Neural progenitor cell (in vitro differentiated cells): ENCODE measurements at regions not wholly inside any gene's neighbourhood (a gene's known extent, or its start where the extent isn't known, plus 50 kb on each side); places are given as distances from the start of the nearest gene placed in this dataset.
A peak's percentile ranks its signal among the peaks of the same experiment; 100 is the strongest.
"Not testable (repeated sequence)": the region's sequence is repeated elsewhere in the genome, so short reads cannot be mapped to it uniquely, and the experiment has no call there.

Experiments used
- DNase-seq: peaks from one replicate; pipeline ENCODE4 v3.0.0-alpha.2; 2016; ENCODE audit warnings: low spot score
- H2AFZ ChIP-seq: fragments of 200-600 bp; sonication (generic); replicated peaks from 2 replicates; pipeline ENCODE4 v1.6.1; 2016; ENCODE audit warnings: antibody characterized with exemption
- H3F3A ChIP-seq: fragments of 200-600 bp; sonication (generic); 2 replicates; pipeline ENCODE4 v1.6.1; 2016; ENCODE audit warnings: antibody characterized with exemption, low read depth
- H3K27ac ChIP-seq: fragments of 200-600 bp; sonication (generic); 2 replicates; pipeline ENCODE4 v1.5.1; 2016; ENCODE audit warnings: mild to moderate bottlenecking
- H3K27me3 ChIP-seq: fragments of 200-600 bp; sonication (generic); 2 replicates; pipeline ENCODE4 v1.6.1; 2016; ENCODE audit warnings: mild to moderate bottlenecking, moderate library complexity
- H3K36me3 ChIP-seq: fragments of 200-600 bp; sonication (generic); 2 replicates; pipeline ENCODE4 v1.5.1; 2016
- H3K4me1 ChIP-seq: fragments of 200-600 bp; sonication (generic); 2 replicates; pipeline ENCODE4 v1.6.1; 2016; ENCODE audit warnings: mixed run types
- H3K4me2 ChIP-seq: fragments of 200-600 bp; sonication (generic); 2 replicates; pipeline ENCODE4 v1.6.1; 2016
- H3K4me3 ChIP-seq: fragments of 200-600 bp; sonication (generic); 2 replicates; pipeline ENCODE4 v1.5.1; 2016
- H3K79me2 ChIP-seq: fragments of 200-600 bp; sonication (generic); 2 replicates; pipeline ENCODE4 v1.6.1; 2016; ENCODE audit warnings: low read depth
- H3K9ac ChIP-seq: fragments of 200-600 bp; sonication (generic); 2 replicates; pipeline ENCODE4 v1.6.1; 2016
- H3K9me3 ChIP-seq: fragments of 200-600 bp; sonication (generic); 2 replicates; pipeline ENCODE4 v1.5.1; 2016; ENCODE audit warnings: low read depth
- H4K20me1 ChIP-seq: fragments of 200-600 bp; sonication (generic); 2 replicates; pipeline ENCODE4 v1.6.1; 2016; ENCODE audit warnings: low read depth
- H3K27ac Mint-ChIP-seq: 3 replicates; pipeline ENCODE4 v1.8.0; 2021; ENCODE audit warnings: mixed read lengths
- H3K27me3 Mint-ChIP-seq: 2 replicates; pipeline ENCODE4 v1.8.0; 2022; ENCODE audit warnings: low read depth, mild to moderate bottlenecking, inconsistent platforms, moderate library complexity, mixed read lengths; ENCODE audit not compliant: insufficient read depth
- H3K36me3 Mint-ChIP-seq: 3 replicates; pipeline ENCODE4 v1.8.0; 2021; ENCODE audit warnings: mixed read lengths
- H3K4me1 Mint-ChIP-seq: 3 replicates; pipeline ENCODE4 v1.8.0; 2021; ENCODE audit warnings: mixed read lengths
- H3K4me3 Mint-ChIP-seq: 3 replicates; pipeline ENCODE4 v1.8.0; 2021; ENCODE audit warnings: mild to moderate bottlenecking, moderate library complexity, mixed read lengths
- H3K9me3 Mint-ChIP-seq: 3 replicates; pipeline ENCODE4 v1.8.0; 2020; ENCODE audit warnings: mixed read lengths
- EZH2 ChIP-seq: fragments of 200-600 bp; sonication (generic); IDR thresholded peaks from 2 replicates; pipeline ENCODE4 v1.6.1; 2017; ENCODE audit warnings: antibody characterized with exemption, mild to moderate bottlenecking, moderate library complexity
- EZH2phosphoT487 ChIP-seq: fragments of 200-600 bp; sonication (generic); IDR thresholded peaks from 2 replicates; pipeline ENCODE4 v1.6.1; 2017; ENCODE audit warnings: antibody characterized with exemption
- TF ChIP-seq, protein P1 (sequence below): fragments of 200-600 bp; sonication (generic); IDR thresholded peaks from 2 replicates; pipeline ENCODE4 v1.5.1; 2017; ENCODE audit warnings: antibody characterized with exemption, mild to moderate bottlenecking

DNA sequence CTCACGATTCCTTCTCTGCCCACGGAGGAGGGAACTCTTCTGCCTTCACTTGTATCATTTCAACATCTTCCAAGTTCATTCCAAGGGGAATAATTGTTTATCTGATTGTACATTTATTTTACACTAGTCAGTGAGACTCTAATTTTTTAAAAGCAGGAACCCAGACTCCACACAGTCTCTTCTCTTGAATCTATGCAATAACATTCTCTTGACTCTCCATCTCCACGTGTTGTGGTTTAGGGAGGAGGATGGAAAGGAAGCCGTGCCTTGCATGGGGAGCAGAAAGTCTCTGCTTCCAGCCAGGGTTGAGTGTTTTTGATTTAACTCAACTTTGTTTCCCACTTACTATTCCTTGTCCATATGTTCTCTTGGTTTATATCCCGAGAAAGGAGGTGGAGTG lies 131.1 kb upstream of the RIOK3 start:
- no peak overlapping the region for H3K4me3 ChIP-seq
- no peaks in the 10 kb centered on the region for H3F3A ChIP-seq
- Mint-ChIP-seq H3K36me3 (no peaks in the 10 kb centered on the region), H3K9me3 (peaks cover 9% of the 10 kb centered on the region), H3K4me3 (no peak overlapping the region), H3K27ac (no peak overlapping the region), H3K4me1 (peaks cover 8% of the 10 kb centered on the region), H3K27me3 (peaks cover 2% of the 10 kb centered on the region)
- H4K20me1 ChIP-seq: no peaks in the 10 kb centered on the region
- no peak overlapping the region for H3K4me2 ChIP-seq
- peaks cover 3% of the 10 kb centered on the region for H3K4me1 ChIP-seq
- DNase-seq: no peak
- no peaks in the 10 kb centered on the region for H3K79me2 ChIP-seq
- H3K27ac ChIP-seq: no peak overlapping the region
- H3K36me3 ChIP-seq: no peaks in the 10 kb centered on the region
- H3K27me3 ChIP-seq: no peaks in the 10 kb centered on the region
- no peak overlapping the region for H3K9ac ChIP-seq
- no peak overlapping the region for H2AFZ ChIP-seq
- H3K9me3 ChIP-seq: no peaks in the 10 kb centered on the region
- TF ChIP-seq EZH2phosphoT487: no peak
- TF ChIP-seq EZH2: no peak
- TF ChIP-seq, protein P1, sequence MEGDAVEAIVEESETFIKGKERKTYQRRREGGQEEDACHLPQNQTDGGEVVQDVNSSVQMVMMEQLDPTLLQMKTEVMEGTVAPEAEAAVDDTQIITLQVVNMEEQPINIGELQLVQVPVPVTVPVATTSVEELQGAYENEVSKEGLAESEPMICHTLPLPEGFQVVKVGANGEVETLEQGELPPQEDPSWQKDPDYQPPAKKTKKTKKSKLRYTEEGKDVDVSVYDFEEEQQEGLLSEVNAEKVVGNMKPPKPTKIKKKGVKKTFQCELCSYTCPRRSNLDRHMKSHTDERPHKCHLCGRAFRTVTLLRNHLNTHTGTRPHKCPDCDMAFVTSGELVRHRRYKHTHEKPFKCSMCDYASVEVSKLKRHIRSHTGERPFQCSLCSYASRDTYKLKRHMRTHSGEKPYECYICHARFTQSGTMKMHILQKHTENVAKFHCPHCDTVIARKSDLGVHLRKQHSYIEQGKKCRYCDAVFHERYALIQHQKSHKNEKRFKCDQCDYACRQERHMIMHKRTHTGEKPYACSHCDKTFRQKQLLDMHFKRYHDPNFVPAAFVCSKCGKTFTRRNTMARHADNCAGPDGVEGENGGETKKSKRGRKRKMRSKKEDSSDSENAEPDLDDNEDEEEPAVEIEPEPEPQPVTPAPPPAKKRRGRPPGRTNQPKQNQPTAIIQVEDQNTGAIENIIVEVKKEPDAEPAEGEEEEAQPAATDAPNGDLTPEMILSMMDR: no peak

DNA sequence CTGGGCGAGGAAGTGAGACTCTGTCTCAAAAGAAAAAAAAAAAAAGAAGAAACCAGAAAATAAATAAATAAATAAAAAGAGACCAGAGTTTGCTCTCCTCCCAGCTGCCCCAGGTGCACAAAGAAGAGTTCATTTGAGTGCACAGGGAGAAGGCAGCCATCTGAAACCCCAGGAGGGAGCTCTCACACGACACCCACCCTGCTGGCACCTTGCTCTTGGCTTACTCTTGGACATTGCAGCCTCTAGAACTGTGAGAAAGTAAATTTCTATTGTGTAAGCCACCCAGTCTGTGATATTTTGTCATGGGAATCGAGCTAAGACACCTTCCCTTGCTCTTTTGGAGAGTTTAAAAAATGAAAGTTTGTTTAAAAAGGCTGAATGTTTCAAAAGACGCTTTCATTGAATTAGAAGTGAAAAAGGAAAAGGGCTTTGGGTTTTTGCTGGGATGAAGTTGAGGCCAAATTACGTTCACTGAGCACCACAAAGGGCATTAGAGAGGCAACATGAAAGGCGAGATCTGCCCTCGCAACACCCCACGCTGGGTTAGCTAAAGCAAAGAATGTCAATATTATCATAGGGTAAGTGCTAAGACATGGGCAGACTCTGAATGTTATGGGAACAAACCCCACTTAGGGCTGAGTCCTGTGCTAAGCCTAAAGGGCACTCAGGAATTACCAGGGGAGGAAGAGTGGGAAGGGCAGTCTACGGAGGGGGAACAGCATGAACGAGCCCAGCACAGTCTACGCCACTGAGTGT lies 128.9 kb upstream of the RIOK3 start:
- H3K4me1 ChIP-seq: peaks cover 3% of the 10 kb centered on the region
- H2AFZ ChIP-seq: no peak overlapping the region
- Mint-ChIP-seq H3K27ac (peak overlapping the region; percentile 6), H3K36me3 (peaks cover 3% of the 10 kb centered on the region), H3K4me1 (peaks cover 8% of the 10 kb centered on the region), H3K9me3 (peaks cover 18% of the 10 kb centered on the region), H3K27me3 (peaks cover 2% of the 10 kb centered on the region), H3K4me3 (no peak overlapping the region)
- H3K79me2 ChIP-seq: no peaks in the 10 kb centered on the region
- TF ChIP-seq EZH2 (no peak), EZH2phosphoT487 (no peak)
- TF ChIP-seq, protein P1: no peak
- H3K9me3 ChIP-seq: no peaks in the 10 kb centered on the region
- H3K27ac ChIP-seq: no peak overlapping the region
- no peak overlapping the region for H3K4me3 ChIP-seq
- no peaks in the 10 kb centered on the region for H4K20me1 ChIP-seq
- no peaks in the 10 kb centered on the region for H3F3A ChIP-seq
- no peak overlapping the region for H3K9ac ChIP-seq
- no peak for DNase-seq
- no peaks in the 10 kb centered on the region for H3K36me3 ChIP-seq
- no peaks in the 10 kb centered on the region for H3K27me3 ChIP-seq
- H3K4me2 ChIP-seq: no peak overlapping the region

DNA sequence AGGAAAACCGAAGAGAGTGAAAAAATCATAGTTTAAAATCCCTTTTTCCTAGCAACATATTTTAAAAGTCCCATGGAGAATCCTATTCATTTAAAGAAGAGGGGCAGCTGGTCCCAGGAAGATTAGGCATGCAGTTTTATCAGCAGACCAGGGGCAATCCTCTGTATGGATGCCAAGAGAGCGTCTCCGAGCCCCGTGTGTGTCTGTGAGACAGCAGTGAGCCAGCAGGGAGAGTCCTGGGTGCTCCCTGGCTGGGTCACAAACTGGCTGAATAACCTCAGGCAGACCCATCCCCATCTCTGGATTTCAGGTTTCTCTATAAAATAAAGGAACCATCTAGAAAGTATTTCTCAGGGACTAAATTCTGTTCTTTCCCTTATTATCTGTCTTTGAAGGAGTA lies 128.2 kb upstream of the RIOK3 start:
- Mint-ChIP-seq H3K4me1 (peaks cover 8% of the 10 kb centered on the region), H3K27me3 (peaks cover 2% of the 10 kb centered on the region), H3K9me3 (peaks cover 19% of the 10 kb centered on the region), H3K36me3 (peaks cover 6% of the 10 kb centered on the region), H3K4me3 (no peak overlapping the region), H3K27ac (no peak overlapping the region)
- Histone ChIP-seq H3K27me3 (no peaks in the 10 kb centered on the region), H3K9me3 (no peaks in the 10 kb centered on the region), H3K4me2 (no peak overlapping the region), H3K27ac (no peak overlapping the region), H3K9ac (no peak overlapping the region), H3K4me1 (peaks cover 3% of the 10 kb centered on the region), H4K20me1 (no peaks in the 10 kb centered on the region), H3K79me2 (no peaks in the 10 kb centered on the region), H2AFZ (no peak overlapping the region), H3K4me3 (no peak overlapping the region), H3K36me3 (no peaks in the 10 kb centered on the region), H3F3A (no peaks in the 10 kb centered on the region)
- TF ChIP-seq, protein P1: no peak
- TF ChIP-seq EZH2 (no peak), EZH2phosphoT487 (no peak)
- no peak for DNase-seq

DNA sequence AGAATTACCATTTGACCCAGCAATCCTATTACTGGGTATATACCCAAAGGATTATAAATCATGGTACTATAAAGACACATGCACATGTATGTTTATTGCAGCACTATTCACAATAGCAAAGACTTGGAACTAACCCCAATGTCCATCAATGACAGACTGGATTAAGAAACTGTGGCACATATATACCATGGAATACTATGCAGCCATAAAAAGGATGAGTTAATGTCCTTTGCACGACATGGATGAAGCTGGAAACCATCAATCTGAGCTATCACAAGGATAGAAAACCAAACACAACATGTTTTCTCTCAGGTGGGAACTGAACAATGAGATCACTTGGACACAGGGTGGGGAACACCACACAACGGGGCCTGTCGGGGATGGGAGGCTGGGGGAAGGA lies 123.4 kb upstream of the RIOK3 start:
- H3K27ac Mint-ChIP-seq, H3K79me2 ChIP-seq, H3K4me1 Mint-ChIP-seq, H3K4me1 ChIP-seq, H3K27me3 ChIP-seq, H4K20me1 ChIP-seq, H3K36me3 ChIP-seq, H3K9ac ChIP-seq, H3K9me3 ChIP-seq, H3K4me3 Mint-ChIP-seq, H3K36me3 Mint-ChIP-seq, DNase-seq, H3K27me3 Mint-ChIP-seq, H3K4me3 ChIP-seq, H3F3A ChIP-seq, H3K27ac ChIP-seq, H2AFZ ChIP-seq, H3K4me2 ChIP-seq: not testable (repeated sequence)
- peaks cover 19% of the 10 kb centered on the region for H3K9me3 Mint-ChIP-seq
